Left lobe of liver (tissue), 2 donors: ENCODE measurements at regions not wholly inside any gene's neighbourhood (a gene's known extent, or its start where the extent isn't known, plus 50 kb on each side); places are given as distances from the start of the nearest gene placed in this dataset.

Source experiments
- ATAC-seq: fragments of 200-7000 bp; cut with Tn5 transposase; one replicate; pipeline ENCODE4 v1.9.1; 2020; ENCODE audit warnings: mild to moderate bottlenecking, moderate library complexity
- DNase-seq: peaks from one replicate; pipeline ENCODE4 v3.0.0-alpha.2; 2020; ENCODE audit warnings: low spot score
- donor health status: DM: no; HTN: no; CAD: no; lungs with moderate emphysema.
- donor health status: DM: no; HTN: yes; CAD: no.

- DNase-seq: no peak
- ATAC-seq: peak; percentile 52
Observed at GRCh38 chr10:29057822-29058331, 231.0 kb upstream of the LYZL1 start.

GRCh38 chr10:29063806-29064644, 224.8 kb upstream of the LYZL1 start:
- ATAC-seq (no peak), DNase-seq (no peak)

- no peak for DNase-seq
- no peak for ATAC-seq
Observed at GRCh38 chr10:29064680-29065079, 224.2 kb upstream of the LYZL1 start.

- ATAC-seq (no peak), DNase-seq (no peak)
Observed at GRCh38 chr10:29067161-29067560, 221.7 kb upstream of the LYZL1 start.

GRCh38 chr10:29067628-29068027, 221.2 kb upstream of the LYZL1 start:
- DNase-seq (no peak), ATAC-seq (no peak)

GRCh38 chr10:29068302-29068701, 220.6 kb upstream of the LYZL1 start:
- DNase-seq: no peak
- ATAC-seq: no peak

- DNase-seq (no peak), ATAC-seq (no peak)
Observed at GRCh38 chr10:29068966-29069365, 219.9 kb upstream of the LYZL1 start.

GRCh38 chr10:29069941-29070340, 218.9 kb upstream of the LYZL1 start:
- DNase-seq: no peak
- no peak for ATAC-seq

GRCh38 chr10:29078919-29079318, 210.0 kb upstream of the LYZL1 start:
- DNase-seq: no peak

GRCh38 chr10:29081231-29081630, 207.6 kb upstream of the LYZL1 start:
- DNase-seq: no peak
- no peak for ATAC-seq

More at GRCh38 chr10:29078919-29079318, 210.0 kb upstream of the LYZL1 start:
- no peak for ATAC-seq

- ATAC-seq: no peak
- DNase-seq: no peak
Observed at GRCh38 chr10:29081951-29082685, 206.8 kb upstream of the LYZL1 start.

GRCh38 chr10:29083096-29083495, 205.8 kb upstream of the LYZL1 start:
- DNase-seq: no peak
- ATAC-seq: no peak

- ATAC-seq: no peak
- no peak for DNase-seq
Observed at GRCh38 chr10:29084681-29085307, 204.1 kb upstream of the LYZL1 start.

GRCh38 chr10:29089091-29089490, 199.8 kb upstream of the LYZL1 start:
- DNase-seq: no peak
- peak; percentile 50 for ATAC-seq

GRCh38 chr10:29096303-29096824, 192.5 kb upstream of the LYZL1 start:
- ATAC-seq (no peak), DNase-seq (no peak)

GRCh38 chr10:29098423-29098822, 190.4 kb upstream of the LYZL1 start:
- no peak for DNase-seq
- no peak for ATAC-seq

GRCh38 chr10:29099001-29099400, 189.9 kb upstream of the LYZL1 start:
- ATAC-seq (no peak), DNase-seq (no peak)

- no peak for ATAC-seq
- no peak for DNase-seq
Observed at GRCh38 chr10:29099415-29099814, 189.5 kb upstream of the LYZL1 start.

- ATAC-seq: no peak
- DNase-seq: no peak
Observed at GRCh38 chr10:29100505-29100904, 188.4 kb upstream of the LYZL1 start.

- ATAC-seq: no peak
- DNase-seq: no peak
Observed at GRCh38 chr10:29102233-29102632, 186.6 kb upstream of the LYZL1 start.

- ATAC-seq (no peak), DNase-seq (no peak)
Observed at GRCh38 chr10:29102636-29103035, 186.2 kb upstream of the LYZL1 start.
